ENCODE measurements at regions not wholly inside any gene's neighbourhood (a gene's known extent, or its start where the extent isn't known, plus 50 kb on each side); places are given as distances from the start of the nearest gene placed in this dataset.

GRCh38 chr2:129849559-129850160, 129.8 kb upstream of the RAB6C start:
- TF ChIP-seq CTCF (conservative IDR thresholded peaks at IDR 0.05), result peak; percentile 82
- no peak overlapping the region for H3K27ac ChIP-seq

GRCh38 chr2:129857200-129857599, 122.3 kb upstream of the RAB6C start:
- no peak for TF ChIP-seq CTCF (conservative IDR thresholded peaks at IDR 0.05)
- no peak overlapping the region for H3K27ac ChIP-seq

GRCh38 chr2:129859175-129859574, 120.3 kb upstream of the RAB6C start:
- no peak overlapping the region for H3K27ac ChIP-seq
- no peak for TF ChIP-seq CTCF (conservative IDR thresholded peaks at IDR 0.05)

GRCh38 chr2:129860088-129860487, 119.4 kb upstream of the RAB6C start:
- no peak for TF ChIP-seq CTCF (conservative IDR thresholded peaks at IDR 0.05)

GRCh38 chr2:129861666-129862288, 117.7 kb upstream of the RAB6C start:
- H3K27ac ChIP-seq, result no peak overlapping the region
- no peak for TF ChIP-seq CTCF (conservative IDR thresholded peaks at IDR 0.05)

More at GRCh38 chr2:129860088-129860487, 119.4 kb upstream of the RAB6C start:
- no peak overlapping the region for H3K27ac ChIP-seq

GRCh38 chr2:129862668-129863067, 116.8 kb upstream of the RAB6C start:
- no peak overlapping the region for H3K27ac ChIP-seq

GRCh38 chr2:129863350-129863749, 116.1 kb upstream of the RAB6C start:
- H3K27ac ChIP-seq, result no peak overlapping the region
- no peak for TF ChIP-seq CTCF (conservative IDR thresholded peaks at IDR 0.05)

More at GRCh38 chr2:129862668-129863067, 116.8 kb upstream of the RAB6C start:
- TF ChIP-seq CTCF (conservative IDR thresholded peaks at IDR 0.05), result no peak

Data from VCaP (cell line).